Activated CD4-positive, alpha-beta T cell treated with anti-CD3 and anti-CD28 coated beads, Interleukin-2, Interleukin-4, amounts not matched to agents 100 ng/mL and 50 ng/mL, durations not matched to agents 16 hours and 8 hours (primary cell): ENCODE measurements at regions not wholly inside any gene's neighbourhood (a gene's known extent, or its start where the extent isn't known, plus 50 kb on each side); places are given as distances from the start of the nearest gene placed in this dataset.

ENCODE experiments used
- DNase-seq: peaks from one replicate; pipeline ENCODE4 v3.0.0-alpha.2; 2020; ENCODE audit warnings: low spot score

DNA sequence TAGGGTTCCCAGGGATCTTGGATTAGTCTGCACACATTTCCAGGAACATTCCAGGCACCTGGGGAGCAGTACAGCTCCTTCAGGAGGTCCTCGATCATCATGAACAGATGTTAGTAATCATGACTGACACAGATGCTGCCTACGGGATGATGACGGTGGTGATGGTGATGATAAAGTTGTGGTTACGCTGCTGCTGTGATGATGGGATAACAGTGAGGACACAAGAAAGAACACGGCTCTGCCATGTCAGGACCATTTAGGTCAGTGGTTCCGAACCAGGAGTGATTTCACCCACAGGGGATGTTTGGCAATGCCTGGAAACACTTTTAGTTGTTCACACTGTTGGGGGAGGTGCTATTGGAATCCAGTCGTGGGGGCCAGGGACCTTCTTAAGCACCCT is 1193.0 kb downstream of the UQCRFS1 start:
- DNase-seq = no peak

DNA sequence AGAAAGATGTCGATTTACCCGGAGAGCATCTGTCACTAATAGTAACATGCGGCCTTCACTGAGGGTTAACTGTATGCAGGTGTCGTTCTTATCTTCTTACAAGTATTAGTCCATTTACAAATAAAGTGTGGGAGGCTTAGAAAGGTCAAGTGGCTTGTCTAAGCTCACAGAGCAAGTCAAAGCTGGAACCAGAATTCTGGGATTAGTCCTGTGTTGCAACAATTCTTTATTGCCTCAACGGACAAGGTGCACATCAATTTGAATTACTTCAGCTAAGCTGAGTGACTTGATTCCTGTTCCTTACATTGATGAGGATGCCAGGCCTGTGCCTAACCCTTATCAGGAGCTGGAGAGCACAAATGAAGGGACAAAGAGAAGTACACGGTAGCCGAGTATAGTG is 1193.6 kb downstream of the UQCRFS1 start:
- DNase-seq = no peak

DNA sequence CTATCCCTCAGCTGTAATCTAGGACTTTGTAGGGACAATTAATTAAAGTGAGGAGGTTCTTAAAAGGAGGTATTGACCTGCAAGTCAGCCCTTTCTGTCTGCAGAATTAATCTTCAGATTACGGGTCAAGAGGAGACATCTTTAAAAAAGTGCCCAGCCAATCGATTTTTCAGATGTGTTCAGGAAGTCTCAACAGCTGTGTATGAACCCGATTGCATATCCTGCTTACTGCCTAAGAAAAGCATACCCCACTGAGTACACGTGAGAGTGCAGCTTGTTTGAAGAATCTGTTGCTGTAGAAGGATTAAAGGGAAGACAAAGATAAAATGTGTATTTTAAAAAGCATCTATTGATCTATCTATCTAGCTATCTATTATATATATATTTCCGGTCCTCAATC is 1194.5 kb downstream of the UQCRFS1 start:
- DNase-seq = no peak

DNA sequence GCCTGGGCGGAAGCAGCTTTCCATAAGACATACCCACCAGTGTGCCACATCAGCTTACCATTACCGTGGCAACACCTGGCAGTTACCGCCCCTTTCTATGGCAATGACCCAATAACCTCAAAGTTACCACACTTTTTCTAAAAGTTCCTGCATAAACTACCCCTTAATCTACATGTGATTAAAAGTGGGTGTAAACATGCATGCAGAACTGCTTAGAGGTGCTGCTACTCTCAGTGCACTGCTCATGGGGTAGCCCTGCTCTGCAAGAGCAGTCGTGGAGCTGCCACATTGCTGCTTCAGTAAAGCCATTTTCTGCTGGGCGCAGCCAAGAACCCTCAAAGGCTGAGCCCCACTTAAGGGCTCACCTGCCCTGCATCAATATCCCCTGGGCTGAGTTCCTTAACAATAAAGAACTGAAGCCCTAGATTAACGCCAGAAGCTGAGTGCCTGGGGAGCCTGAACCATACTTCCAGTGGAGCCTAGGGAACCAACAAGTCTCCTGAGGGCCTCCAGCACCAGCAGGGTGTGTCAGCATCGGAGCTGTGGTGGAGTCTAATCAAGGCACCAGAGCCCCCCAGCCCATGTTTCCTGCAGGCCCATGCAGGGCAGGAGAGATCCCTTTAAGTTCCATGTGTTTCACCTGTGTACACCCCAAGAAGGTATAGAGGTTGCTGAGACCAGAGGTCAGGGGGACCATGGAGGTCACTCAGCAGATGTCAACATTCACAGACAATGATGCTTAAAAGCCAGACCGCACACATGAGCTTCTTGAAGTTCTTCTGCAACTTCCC is 1198.1 kb downstream of the UQCRFS1 start:
- no peak for DNase-seq

DNA sequence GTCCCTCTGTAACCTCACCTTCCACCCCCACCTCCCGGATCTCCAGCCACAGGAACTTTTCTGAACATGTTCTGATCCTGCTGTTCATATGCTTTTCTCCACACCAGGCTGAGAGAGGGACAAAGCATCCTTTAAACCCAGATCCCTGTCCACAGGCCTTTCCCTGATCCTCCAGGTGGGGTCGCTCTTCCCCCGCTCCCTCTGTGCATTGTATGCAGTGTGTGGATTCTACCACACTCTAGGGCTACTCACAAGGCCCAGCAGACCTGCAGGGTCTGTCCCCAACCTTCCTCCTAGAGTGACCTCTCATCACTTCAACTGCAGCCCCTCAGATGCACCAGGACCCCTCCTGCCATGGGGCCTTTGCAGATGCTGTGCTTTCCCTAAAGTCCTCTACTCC is 1200.6 kb downstream of the UQCRFS1 start:
- DNase-seq = no peak

DNA sequence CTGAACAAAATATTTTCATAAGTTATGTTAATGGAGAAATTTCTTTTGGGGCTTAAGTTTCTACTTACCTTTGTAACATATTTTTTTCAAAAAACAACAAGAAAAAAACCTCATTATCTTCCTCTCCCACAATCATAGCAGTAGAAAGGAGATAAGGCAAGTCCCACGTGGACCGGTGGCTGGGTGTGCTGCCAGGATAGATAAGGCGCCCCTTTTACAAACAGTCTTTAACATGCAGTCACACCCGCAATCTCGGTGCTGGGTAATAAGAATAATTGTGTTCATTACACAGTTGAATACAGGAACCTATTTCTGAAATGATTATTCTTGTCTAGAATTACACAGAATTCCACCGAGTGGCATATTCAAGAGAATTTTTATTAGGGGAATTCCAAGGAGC is 1202.3 kb downstream of the UQCRFS1 start:
- no peak for DNase-seq

DNA sequence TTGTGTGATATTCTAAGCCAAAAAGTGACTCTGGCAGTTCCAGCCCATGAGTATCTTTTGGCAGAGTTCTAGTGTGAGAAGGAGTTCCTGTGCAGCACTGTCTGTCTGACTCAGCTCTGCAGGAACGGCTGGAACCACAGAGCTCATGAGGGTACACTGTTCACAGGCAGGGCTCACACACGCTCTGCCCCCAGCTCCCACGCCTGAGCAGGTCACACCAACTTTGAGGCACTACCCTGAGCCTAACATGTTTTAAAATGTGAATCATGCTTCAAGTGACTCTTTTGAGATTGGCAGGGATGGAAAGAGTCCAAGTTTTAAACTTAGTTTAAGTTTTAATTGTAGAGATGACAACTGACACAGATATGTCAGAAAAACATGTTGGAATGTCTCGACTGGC is 1203.3 kb downstream of the UQCRFS1 start:
- no peak for DNase-seq

DNA sequence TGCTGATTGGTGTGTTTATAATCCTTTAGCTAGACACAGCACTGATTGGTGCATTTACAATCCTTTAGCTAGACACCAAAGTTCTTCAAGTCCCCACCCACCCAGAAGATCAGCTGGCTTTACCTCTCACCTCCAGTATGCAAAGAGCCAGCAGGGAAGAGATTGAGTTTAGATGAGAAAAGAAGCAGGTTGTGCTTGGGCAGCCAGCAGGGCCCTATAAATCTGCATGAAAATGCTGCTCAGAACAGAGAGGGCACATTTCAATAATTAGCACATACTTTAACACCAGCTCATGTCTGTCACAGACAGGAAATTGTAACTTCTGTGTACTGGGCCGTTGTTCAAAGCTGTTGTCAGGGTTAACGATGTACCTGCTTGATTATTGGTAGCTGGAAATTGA is 1204.3 kb downstream of the UQCRFS1 start:
- no peak for DNase-seq

DNA sequence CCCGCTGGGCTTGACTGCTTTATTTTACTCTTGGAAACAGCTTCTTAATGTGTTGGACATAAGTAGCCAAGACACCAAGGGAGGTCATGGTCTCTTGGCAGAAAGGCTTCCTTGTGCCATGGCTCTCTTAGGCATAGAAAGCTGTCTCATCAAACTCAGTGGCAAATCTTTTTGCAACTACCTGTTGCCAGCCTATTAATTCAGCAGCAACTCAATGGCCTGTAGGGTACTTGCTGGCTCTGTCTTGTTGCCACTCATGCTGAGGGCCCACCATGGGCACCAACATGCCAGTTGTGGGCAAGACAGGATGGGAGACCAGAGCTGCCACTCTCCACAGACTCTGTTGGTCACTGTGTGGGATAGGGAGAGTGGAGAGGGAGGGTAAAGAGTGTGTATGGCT is 1209.4 kb downstream of the UQCRFS1 start:
- DNase-seq = no peak

DNA sequence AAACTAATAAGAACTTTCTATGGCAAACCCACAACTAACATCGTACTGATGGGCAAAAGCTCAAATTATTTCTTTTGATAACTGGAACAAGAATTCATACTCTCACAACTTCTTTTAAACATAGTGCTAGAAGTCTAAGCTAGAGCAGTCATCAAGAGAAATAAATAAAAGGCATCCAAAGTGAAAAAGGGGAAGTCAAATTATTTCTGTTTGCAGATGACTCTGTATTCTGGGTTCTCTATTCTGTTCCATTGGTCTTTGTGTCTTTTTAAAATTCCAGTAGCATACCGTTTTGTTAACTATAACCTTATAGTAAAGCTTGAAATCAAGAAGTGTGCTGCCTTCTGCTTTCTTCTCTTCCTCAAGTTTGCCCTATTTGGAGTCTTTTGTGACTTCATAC is 1215.9 kb downstream of the UQCRFS1 start:
- DNase-seq = no peak

DNA sequence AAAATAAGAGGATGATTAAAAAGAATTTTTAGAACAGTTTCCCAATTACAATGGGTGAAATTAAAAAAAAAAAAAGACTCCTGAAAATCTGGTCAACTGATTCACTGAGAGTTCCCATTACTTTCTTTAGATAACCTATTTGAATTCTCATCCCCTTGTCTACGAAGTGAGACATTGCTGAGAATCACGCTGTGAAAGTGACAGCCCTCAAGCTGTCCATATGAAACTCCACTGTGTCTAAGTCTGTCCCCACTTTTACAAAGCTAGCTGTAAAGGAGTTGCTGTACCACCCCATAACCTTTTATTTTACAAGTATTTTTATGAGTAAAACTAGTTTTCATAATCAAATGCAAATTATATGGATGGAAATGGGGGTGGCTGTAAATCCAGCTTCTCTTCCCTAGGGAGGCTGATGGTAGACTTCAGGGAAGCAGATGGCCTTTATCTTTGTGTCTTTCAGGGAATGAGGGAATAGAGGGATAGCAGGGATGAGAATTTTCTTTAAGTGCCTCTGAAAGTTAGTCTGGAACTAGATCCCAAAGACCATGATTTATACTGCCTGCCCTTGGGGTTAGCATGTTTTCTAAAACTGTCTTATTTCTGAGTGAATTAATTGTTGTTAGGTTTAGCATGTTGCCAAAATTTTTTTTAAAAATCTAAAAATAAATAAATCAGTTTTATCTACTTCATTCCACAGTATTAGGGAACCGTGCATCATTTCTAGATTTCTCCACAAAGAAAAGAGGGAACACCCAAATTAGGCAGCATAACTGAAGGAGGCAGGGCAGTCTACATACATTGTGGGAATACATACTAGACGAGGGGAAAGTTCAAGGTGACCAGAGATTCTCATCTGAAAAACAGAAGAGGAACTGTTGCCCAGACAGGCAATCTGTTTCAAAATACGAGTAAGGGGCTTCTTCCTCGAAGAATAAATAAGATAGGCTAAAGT is 1219.1 kb downstream of the UQCRFS1 start:
- DNase-seq = no peak

DNA sequence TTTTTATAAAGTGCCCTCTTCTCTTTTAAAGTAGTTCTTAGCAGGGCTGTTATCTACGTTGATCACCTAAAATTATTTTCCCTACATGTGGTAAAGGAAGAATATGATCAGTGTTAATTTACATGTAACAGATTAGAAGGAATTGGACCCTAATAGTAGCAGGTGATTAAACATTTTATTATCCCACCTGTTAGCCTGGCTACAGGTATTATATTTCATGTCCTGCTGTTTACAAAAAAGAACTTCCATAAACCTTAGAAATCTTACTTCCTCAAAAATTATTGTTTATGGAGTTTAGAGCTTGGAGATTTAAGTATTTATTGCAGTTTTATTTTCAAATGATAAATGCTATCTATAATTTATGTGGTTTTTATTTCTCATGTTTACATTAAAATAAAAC is 1226.7 kb downstream of the UQCRFS1 start:
- DNase-seq = no peak

DNA sequence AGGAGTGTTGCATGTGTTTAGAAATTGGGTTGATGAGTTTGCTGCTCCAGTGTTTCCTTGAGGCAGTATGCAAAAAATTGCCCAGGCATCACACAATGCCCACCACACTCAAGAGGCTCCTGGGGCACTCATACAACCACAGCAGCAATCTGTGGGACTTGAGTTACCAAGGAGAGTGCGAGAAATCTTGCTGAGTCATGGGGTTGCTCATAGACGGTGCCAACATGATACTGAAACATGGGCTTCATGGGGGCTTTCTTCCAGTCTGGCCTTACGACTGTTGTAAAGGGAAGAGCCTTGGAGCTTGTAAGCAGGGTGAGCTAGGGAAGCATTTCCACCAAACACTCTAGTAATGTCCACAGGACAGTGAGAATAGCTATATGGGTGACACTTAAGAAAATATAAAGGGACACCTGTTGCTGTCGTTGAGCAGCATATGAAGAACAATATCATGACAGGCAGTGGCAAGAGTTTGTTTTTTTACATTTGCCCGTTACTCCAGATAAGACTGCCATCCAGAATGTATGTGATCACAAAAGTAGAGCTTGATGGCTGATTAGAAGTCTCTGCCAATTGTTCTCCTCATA is 1237.4 kb downstream of the UQCRFS1 start:
- no peak for DNase-seq

DNA sequence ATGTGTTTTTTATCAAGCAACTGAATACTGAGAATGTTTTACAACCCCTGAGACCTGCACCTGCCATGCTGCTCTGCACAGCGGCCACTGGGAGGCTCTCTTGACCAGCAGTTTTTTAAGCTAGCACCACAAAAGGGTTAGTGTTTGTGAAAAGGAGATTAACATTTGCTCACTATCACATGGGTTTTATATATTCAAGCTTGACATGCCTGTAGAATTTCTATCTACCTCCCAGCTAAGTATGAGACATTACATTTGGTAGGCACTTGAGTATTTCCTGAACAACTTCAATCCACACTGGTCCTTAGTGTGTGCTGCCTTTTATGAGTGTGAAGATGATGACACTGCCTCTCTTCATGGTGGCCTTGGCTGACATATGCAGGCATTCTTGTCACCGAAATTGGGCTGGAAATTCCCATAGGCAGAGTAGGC is 1238.9 kb downstream of the UQCRFS1 start:
- peak; percentile 13 for DNase-seq

DNA sequence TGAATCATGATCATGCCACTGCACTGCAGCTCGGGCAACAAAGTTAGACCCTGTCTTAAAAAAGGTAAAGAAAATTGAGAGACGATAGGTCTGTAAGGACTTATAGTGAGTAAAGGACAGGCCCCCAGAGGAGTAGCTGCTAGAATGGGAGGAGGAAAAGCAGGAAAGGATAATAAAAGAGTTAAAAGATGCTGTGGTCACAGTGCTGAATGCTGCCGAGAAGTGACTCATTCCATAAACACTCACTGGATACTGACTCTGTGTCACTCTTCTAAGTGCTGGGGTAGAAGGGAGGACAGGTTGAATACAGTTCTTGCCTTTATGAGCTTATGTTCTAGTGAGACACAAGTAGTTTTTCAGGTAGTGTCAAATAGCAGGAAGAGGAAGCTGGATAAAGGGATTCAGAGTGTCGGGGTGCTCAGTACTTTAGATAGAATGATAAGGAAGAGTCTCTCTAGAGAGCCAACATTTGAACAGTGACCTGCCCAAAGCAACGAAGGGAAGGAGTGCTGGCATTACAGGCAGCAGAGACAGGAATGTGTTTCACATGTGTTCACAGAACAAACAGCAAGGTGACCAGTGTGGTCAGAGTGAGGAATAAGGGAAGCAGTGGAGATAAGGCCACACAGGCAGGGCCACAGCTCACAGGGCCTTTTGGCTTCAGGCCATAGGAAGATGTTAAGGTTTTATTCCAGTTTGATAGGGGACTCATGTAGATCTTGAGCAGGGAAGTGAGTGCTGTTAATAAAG is 1240.5 kb downstream of the UQCRFS1 start:
- DNase-seq = no peak

DNA sequence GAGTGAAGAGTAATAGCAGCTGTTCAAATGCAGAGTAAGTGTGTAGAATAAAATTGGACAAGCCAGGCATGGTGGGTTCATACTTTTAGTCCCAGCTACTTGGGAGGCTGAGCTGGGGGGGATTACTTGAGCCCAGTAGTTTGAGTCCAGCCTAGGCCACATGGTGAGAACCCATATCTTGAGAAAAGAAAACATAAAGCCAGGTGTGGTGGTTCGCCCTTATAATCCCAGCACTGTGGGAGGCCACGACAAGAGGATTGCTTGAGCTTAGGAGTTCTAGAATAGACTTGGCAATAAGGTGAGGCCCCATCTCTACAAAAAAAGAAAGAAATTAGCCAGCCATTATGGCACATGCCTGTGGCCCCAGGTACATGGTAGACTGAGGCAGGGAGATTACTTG is 1241.1 kb downstream of the UQCRFS1 start:
- no peak for DNase-seq

DNA sequence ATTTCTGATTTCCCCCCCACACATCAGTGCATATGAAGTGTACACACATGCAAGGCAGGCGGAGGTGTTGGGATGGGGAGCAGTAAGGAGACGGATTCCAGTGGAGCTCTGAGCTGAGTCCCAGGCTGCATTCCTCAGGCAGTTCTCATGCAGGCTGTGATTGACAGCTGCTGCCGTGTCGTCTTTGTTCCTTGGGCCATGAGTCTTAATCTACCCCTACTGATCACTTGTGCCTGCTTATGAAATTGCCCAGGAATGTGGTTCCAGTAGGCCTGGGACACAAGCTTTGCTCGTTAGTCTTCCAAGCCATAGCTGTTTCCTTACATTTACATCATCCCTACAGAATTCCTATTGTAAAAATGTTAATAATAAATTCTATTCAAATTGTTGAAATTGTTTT is 1241.9 kb downstream of the UQCRFS1 start:
- no peak for DNase-seq

DNA sequence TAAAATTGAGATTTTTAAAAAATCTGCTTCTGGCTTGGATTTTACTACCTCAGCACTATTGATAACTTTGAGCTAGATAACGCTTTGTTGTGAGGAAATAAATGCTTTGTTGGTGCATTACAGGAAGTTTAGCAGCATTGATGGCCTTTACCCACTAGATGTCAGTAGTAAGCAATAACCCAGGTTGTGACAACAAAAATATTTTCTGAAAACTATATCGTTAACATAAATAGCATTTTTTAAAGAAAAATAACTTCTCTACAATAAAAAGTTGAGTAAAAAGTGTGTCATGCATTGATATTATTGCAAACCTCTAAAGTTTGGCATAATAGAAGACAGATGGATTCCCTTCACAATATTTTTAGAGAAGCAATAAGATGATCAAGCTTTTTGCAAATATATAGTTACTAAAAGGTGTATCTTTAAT is 1246.5 kb downstream of the UQCRFS1 start:
- peak; percentile 9 for DNase-seq

DNA sequence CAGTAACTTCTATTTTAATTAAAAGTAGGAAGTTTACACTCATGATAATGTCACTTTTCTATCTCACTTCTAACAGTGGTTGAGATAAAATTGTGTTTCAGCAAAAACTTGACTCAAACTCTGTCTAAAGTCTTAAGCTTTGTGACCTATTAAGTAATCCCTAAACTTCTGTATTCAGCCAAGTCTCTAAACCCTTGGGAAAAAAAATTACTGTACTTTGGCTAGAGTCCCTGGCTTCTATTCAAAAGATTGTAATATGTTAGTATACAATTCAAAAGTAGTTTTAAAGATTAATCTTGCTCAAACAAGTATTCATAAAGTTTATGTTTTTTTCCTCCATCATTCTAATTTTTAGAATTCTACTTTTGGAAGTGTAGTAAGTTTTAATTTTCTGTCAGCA is 1248.8 kb downstream of the UQCRFS1 start:
- no peak for DNase-seq

DNA sequence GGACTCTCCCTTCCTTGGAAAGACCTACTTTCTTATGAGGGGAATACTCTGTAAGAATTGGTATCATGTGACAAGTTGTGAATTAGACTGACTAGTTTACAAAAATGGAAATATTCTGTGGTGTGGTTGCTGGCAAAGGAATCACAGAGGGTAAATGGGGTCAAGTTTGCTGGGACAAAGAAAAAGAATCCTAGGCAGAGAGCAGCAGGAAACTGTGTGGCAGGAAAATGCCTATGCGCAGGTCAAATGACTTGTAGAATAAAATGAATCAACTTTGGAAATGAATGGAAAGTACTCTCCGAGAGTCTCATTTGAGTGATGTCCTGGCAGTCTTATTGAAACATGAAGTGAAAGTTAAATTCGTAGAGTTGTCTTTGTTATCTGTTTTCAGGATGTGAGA is 1250.7 kb downstream of the UQCRFS1 start:
- no peak for DNase-seq

DNA sequence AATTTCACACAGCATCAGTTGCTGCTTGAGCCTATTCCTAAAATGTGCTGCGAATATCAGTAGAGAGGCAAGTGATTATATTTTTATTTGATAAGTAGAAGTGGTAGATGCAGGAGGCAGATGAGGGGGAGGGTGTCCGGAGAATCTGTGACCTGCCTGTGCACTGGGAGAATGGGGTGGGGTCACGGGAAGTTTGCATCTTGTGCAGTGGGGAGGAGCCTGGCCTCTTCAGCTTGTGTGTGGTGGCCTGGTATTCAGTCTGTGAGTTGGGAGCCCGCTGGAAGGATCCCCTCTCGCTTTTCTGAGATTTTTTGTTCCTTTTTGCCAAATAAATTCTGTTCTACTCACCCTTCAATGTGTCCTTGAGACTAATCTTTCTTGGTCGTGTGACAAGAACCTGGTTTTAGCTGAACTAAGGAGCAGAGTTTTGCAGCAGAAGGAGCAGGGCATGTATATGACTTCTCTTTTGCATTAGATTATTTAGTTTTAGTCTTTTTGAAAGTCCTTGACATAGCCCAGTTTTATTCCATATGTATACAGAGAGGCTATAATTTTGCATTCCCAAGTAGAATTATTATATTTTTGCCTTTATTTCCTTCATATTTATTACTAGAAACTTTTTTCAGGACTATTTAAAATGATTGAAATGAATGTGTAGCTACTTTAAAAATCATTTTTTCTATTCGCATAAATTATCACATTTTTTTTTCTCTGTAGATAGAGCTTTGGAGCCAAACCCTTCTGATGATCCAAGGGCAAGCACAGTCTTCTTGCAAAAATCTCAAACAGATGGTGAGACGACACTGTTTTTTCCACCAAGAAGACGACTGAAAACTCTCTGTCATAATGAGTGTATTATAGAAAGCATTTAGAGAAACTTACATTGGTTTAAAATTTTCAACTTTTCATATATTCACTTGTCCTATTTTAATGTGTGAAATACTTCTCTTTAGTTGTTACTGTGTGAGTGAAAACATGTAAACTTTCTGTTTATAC is 1257.2 kb downstream of the UQCRFS1 start:
- DNase-seq = no peak
